H1 (cell line): ENCODE measurements at regions not wholly inside any gene's neighbourhood (a gene's known extent, or its start where the extent isn't known, plus 50 kb on each side); places are given as distances from the start of the nearest gene placed in this dataset.

Experiments
- CTCF ChIA-PET: fragments of 300-600 bp; sonication (Branson Sonifier 250); formaldehyde crosslinking; loops from one replicate; lab custom pipeline; 2021; ENCODE audit not compliant: partially characterized antibody; lab: Charles Lee
- POLR2A ChIA-PET: fragments of 300-600 bp; sonication (Branson Sonifier 250); formaldehyde crosslinking; loops from one replicate; lab custom pipeline; 2021; ENCODE audit warnings: inconsistent platforms; ENCODE audit not compliant: partially characterized antibody; lab: Charles Lee
- DNase-seq, 2 experiments: peaks; one replicate each; pipeline versions ENCODE4 v3.0.0 to v3.0.0-alpha.2; 2010 to 2022; ENCODE audit warnings: low spot score in 2 of 2, low read depth in 1 of 2, mixed read lengths in 1 of 2
- FAIRE-seq: peaks from 2 replicates; lab custom pipeline; 2011; peaks lifted over from hg19 to GRCh38; lab: Jason Lieb, UNC
- H2AFZ ChIP-seq: 2 replicates; pipeline ENCODE4 v1.8.1; 2012; ENCODE audit warnings: low read length, inconsistent platforms
- H2AK5ac ChIP-seq: 2 replicates; pipeline ENCODE4 v1.6.1; 2013; ENCODE audit warnings: low read depth, low read length
- H2BK120ac ChIP-seq: replicated peaks from 2 replicates; pipeline ENCODE3; 2013; ENCODE audit warnings: low read depth, low read length, inconsistent platforms
- H2BK12ac ChIP-seq: 2 replicates; pipeline ENCODE4 v1.6.1; 2013; ENCODE audit warnings: low read depth, low read length
- H2BK15ac ChIP-seq: 2 replicates; pipeline ENCODE4 v1.6.1; 2013; ENCODE audit warnings: low read length
- H2BK20ac ChIP-seq: 2 replicates; pipeline ENCODE4 v1.6.1; 2013; ENCODE audit warnings: low read length
- H2BK5ac ChIP-seq: 2 replicates; pipeline ENCODE4 v1.6.1; 2013; ENCODE audit warnings: low read depth, low read length
- H3K14ac ChIP-seq: 2 replicates; pipeline ENCODE4 v1.6.1; 2013; ENCODE audit warnings: inconsistent platforms; ENCODE audit not compliant: insufficient read length
- H3K18ac ChIP-seq: 2 replicates; pipeline ENCODE4 v1.6.1; 2013; ENCODE audit warnings: low read length; ENCODE audit errors: extremely low read depth
- H3K23ac ChIP-seq: 2 replicates; pipeline ENCODE4 v1.6.1; 2013; ENCODE audit warnings: inconsistent platforms; ENCODE audit not compliant: insufficient read length
- H3K23me2 ChIP-seq: 2 replicates; pipeline ENCODE4 v1.6.1; 2013; ENCODE audit warnings: low read depth, low read length
- H3K27ac ChIP-seq: 2 replicates; pipeline ENCODE4 v1.6.1; 2011; ENCODE audit warnings: low read depth, low read length, inconsistent platforms
- H3K27me3 ChIP-seq, 4 experiments: replicated peaks in 1 of 4; 1 replicate in 1 of 4; 2 replicates in 3 of 4; pipeline versions ENCODE4 v1.6.1 to v1.8.1; 2011 to 2013; ENCODE audit warnings: low read length in 3 of 4, mild to moderate bottlenecking in 3 of 4, inconsistent platforms in 2 of 4, mixed read lengths in 2 of 4, moderate library complexity in 1 of 4; ENCODE audit not compliant: control insufficient read depth in 3 of 4, insufficient read depth in 3 of 4; ENCODE audit errors: extremely low read depth in 1 of 4
- H3K36me3 ChIP-seq, 4 experiments: 2 replicates each; pipeline versions ENCODE4 v1.6.1 to v1.8.1; 2011 to 2013; ENCODE audit warnings: mild to moderate bottlenecking in 4 of 4, low read length in 3 of 4, moderate library complexity in 2 of 4, control low read depth in 1 of 4, inconsistent platforms in 1 of 4; ENCODE audit not compliant: insufficient read depth in 4 of 4, control insufficient read depth in 2 of 4
- H3K4ac ChIP-seq: replicated peaks from 2 replicates; pipeline ENCODE3; 2013; ENCODE audit warnings: low read length, low read depth, mixed read lengths, inconsistent platforms; ENCODE audit not compliant: insufficient read length
- H3K4me1 ChIP-seq, 4 experiments: replicated peaks in 1 of 4; 1 replicate in 1 of 4; 2 replicates in 3 of 4; pipeline versions ENCODE4 v1.6.1 to v1.8.1; 2011 to 2013; ENCODE audit warnings: low read length in 3 of 4, inconsistent platforms in 2 of 4, mixed read lengths in 1 of 4; ENCODE audit not compliant: insufficient read depth in 4 of 4, control insufficient read depth in 3 of 4
- H3K4me2 ChIP-seq, 2 experiments: 2 replicates each; pipeline versions ENCODE4 v1.6.1 to v1.8.1; 2011 to 2013; ENCODE audit warnings: low read depth in 2 of 2, low read length in 2 of 2, control low read depth in 1 of 2, inconsistent platforms in 1 of 2, mild to moderate bottlenecking in 1 of 2; ENCODE audit not compliant: insufficient read depth in 1 of 2
- H3K4me3 ChIP-seq, 4 experiments: fragments of 200-600, 300-600 bp in 1 of 4; sonication (generic), shearing (Covaris generic), sonication (Bioruptor Twin) in 1 of 4; 2 replicates each; pipeline versions ENCODE4 v1.5.1 to v1.8.1; 2011 to 2016; ENCODE audit warnings: low read length in 4 of 4, low read depth in 3 of 4, control low read depth in 2 of 4, inconsistent platforms in 2 of 4, mild to moderate bottlenecking in 2 of 4, mixed read lengths in 1 of 4, moderate library complexity in 1 of 4; ENCODE audit not compliant: insufficient read depth in 2 of 4; ENCODE audit errors: extremely low read depth in 1 of 4
- H3K56ac ChIP-seq: replicated peaks from 2 replicates; pipeline ENCODE3; 2013; ENCODE audit warnings: low read depth, mild to moderate bottlenecking, mixed read lengths, low read length, inconsistent platforms; ENCODE audit not compliant: insufficient read length
- H3K79me1 ChIP-seq: 2 replicates; pipeline ENCODE4 v1.6.1; 2013; ENCODE audit warnings: low read depth, low read length, control low read depth
- H3K79me2 ChIP-seq, 2 experiments: 2 replicates each; pipeline versions ENCODE4 v1.6.1 to v1.8.1; 2012 to 2013; ENCODE audit warnings: low read length in 2 of 2, mild to moderate bottlenecking in 2 of 2, inconsistent platforms in 1 of 2; ENCODE audit not compliant: insufficient read depth in 2 of 2, control insufficient read depth in 1 of 2
- H3K9ac ChIP-seq, 4 experiments: replicated peaks in 1 of 4; 1 replicate in 1 of 4; 2 replicates in 3 of 4; pipeline versions ENCODE4 v1.6.1 to v1.8.1; 2011 to 2013; ENCODE audit warnings: low read depth in 3 of 4, low read length in 3 of 4, control low read depth in 2 of 4, mild to moderate bottlenecking in 2 of 4, moderate library complexity in 2 of 4, inconsistent platforms in 1 of 4; ENCODE audit errors: extremely low read depth in 1 of 4
- H3K9me3 ChIP-seq, 2 experiments: 2 replicates each; pipeline versions ENCODE4 v1.6.1 to v1.8.1; 2012 to 2013; ENCODE audit warnings: mild to moderate bottlenecking in 2 of 2, moderate library complexity in 2 of 2, control low read depth in 1 of 2, inconsistent platforms in 1 of 2, low read depth in 1 of 2, low read length in 1 of 2, mixed read lengths in 1 of 2; ENCODE audit not compliant: insufficient read depth in 2 of 2
- H4K20me1 ChIP-seq, 2 experiments: replicated peaks in 1 of 2; 2 replicates each; pipeline versions ENCODE3 to v1.8.1; 2011 to 2013; ENCODE audit warnings: inconsistent platforms in 2 of 2, low read length in 2 of 2, mild to moderate bottlenecking in 1 of 2; ENCODE audit not compliant: insufficient read depth in 2 of 2, control insufficient read depth in 1 of 2
- H4K5ac ChIP-seq: 2 replicates; pipeline ENCODE4 v1.6.1; 2013; ENCODE audit warnings: low read length, low read depth, mixed read lengths, inconsistent platforms; ENCODE audit not compliant: insufficient read length
- H4K8ac ChIP-seq: 2 replicates; pipeline ENCODE4 v1.8.0; 2013; ENCODE audit warnings: mild to moderate bottlenecking, moderate library complexity, low read length, inconsistent platforms; ENCODE audit not compliant: insufficient read depth; ENCODE audit errors: extremely low read depth
- H4K91ac ChIP-seq: replicated peaks from 2 replicates; pipeline ENCODE3; 2013; ENCODE audit warnings: low read length, mixed read lengths, inconsistent platforms; ENCODE audit not compliant: insufficient read length
- CTBP2 ChIP-seq: IDR thresholded peaks from 2 replicates; pipeline ENCODE4 v1.7.0; 2011; ENCODE audit warnings: borderline replicate concordance, mild to moderate bottlenecking, moderate library complexity, mixed read lengths, low read length; ENCODE audit not compliant: insufficient read depth, insufficient read length
- EP300 ChIP-seq, 2 experiments: IDR thresholded peaks; 1 replicate in 1 of 2; 2 replicates in 1 of 2; pipeline ENCODE4 v1.6.1; 2011 to 2012; ENCODE audit warnings: low read depth in 2 of 2, low read length in 2 of 2, mild to moderate bottlenecking in 2 of 2, borderline replicate concordance in 1 of 2, inconsistent platforms in 1 of 2, moderate library complexity in 1 of 2
- NANOG ChIP-seq: IDR thresholded peaks from 2 replicates; pipeline ENCODE4 v1.6.1; 2011; ENCODE audit warnings: low read length, low read depth, mild to moderate bottlenecking, inconsistent platforms; ENCODE audit not compliant: insufficient read depth, poor library complexity, severe bottlenecking
- POLR2AphosphoS5 ChIP-seq: IDR thresholded peaks from 2 replicates; pipeline ENCODE4 v1.6.1; 2011; ENCODE audit warnings: low read depth, low read length
- SIRT6 ChIP-seq: IDR thresholded peaks from one replicate; pipeline ENCODE4 v1.7.1; 2012; ENCODE audit warnings: low read length, inconsistent platforms
- ZNF274 ChIP-seq: IDR thresholded peaks from 2 replicates; pipeline ENCODE4 v1.7.0; 2012; ENCODE audit warnings: low read length, borderline replicate concordance; ENCODE audit errors: extremely low read depth
- WGBS, 2 experiments: shearing (Covaris generic) in 1 of 2; methylation state at CpG; one replicate each; pipeline versions ENCODE4 v1.1.6 to v1.1.7; 2013 to 2015; ENCODE audit warnings: low lambda C conversion rate in 2 of 2, mixed read lengths in 2 of 2, inconsistent platforms in 1 of 2, low coverage in 1 of 2, missing lambda C conversion rate in 1 of 2; ENCODE audit not compliant: insufficient replicate concordance in 2 of 2, insufficient coverage in 1 of 2, insufficient read length in 1 of 2; ENCODE audit errors: extremely low coverage in 1 of 2, missing lambda C conversion rate in 1 of 2; 5-methylcytosine and 5-hydroxymethylcytosine counted together

- Histone ChIP-seq H3K23me2 (no peaks in the 10 kb centered on the region; the same call in 1 of the 2 replicates), H3K14ac (no peak overlapping the region), H3K4me1 (no peaks in the 10 kb centered on the region), H2BK20ac (no peak overlapping the region), H4K8ac (no peak overlapping the region), H3K9me3 (no peaks in the 10 kb centered on the region), H3K79me1 (no peaks in the 10 kb centered on the region), H2AK5ac (no peak overlapping the region), H3K36me3 (no peaks in the 10 kb centered on the region; a peak in 1 of 8 replicates), H3K27me3 (no peaks in the 10 kb centered on the region), H3K9ac (no peak overlapping the region), H4K20me1 (no peaks in the 10 kb centered on the region), H2BK15ac (no peak overlapping the region), H2BK5ac (no peak overlapping the region), H3K56ac (no peak overlapping the region), H3K23ac (no peak overlapping the region), H3K4me3 (no peak overlapping the region), H3K79me2 (no peaks in the 10 kb centered on the region), H3K4ac (no peak overlapping the region), H3K27ac (no peak overlapping the region), H3K4me2 (no peak overlapping the region), H2BK120ac (no peak overlapping the region), H4K91ac (no peak overlapping the region), H4K5ac (no peak overlapping the region), H2BK12ac (no peak overlapping the region), H3K18ac (no peak overlapping the region), H2AFZ (no peak overlapping the region)
- no peak for FAIRE-seq
- no peak for DNase-seq
- POLR2A ChIA-PET: no interaction called here
- CTCF ChIA-PET: interaction anchor here (0.6 kb wide), 1 partner anchor 24 kb away, joined by 4 read pairs; no protein-coding TSS in a partner anchor
- TF ChIP-seq POLR2AphosphoS5 (no peak), CTBP2 (no peak), SIRT6 (no peak), ZNF274 (no peak), NANOG (no peak), EP300 (IDR thresholded peaks at IDR 0.05; ENCODE audit: borderline replicate concordance in 1 of 2, low read depth in 2 of 2, low read length in 2 of 2) (no peak)
- 88% methylated on average over 4 of the region's 4 CpGs; no CpG with 5 or more reads in 1 of the 2 experiments for WGBS, 2 experiments
Observed at GRCh38 chr6:11463398-11463780, 74.2 kb upstream of the TMEM170B start.
